H1 (cell line): ENCODE measurements at regions not wholly inside any gene's neighbourhood (a gene's known extent, or its start where the extent isn't known, plus 50 kb on each side); places are given as distances from the start of the nearest gene placed in this dataset.

Experiments used
- CTCF ChIA-PET: fragments of 300-600 bp; sonication (Branson Sonifier 250); formaldehyde crosslinking; loops from one replicate; lab custom pipeline; 2021; ENCODE audit not compliant: partially characterized antibody; lab: Charles Lee
- POLR2A ChIA-PET: fragments of 300-600 bp; sonication (Branson Sonifier 250); formaldehyde crosslinking; loops from one replicate; lab custom pipeline; 2021; ENCODE audit warnings: inconsistent platforms; ENCODE audit not compliant: partially characterized antibody; lab: Charles Lee
- DNase-seq, 2 experiments: peaks; one replicate each; pipeline versions ENCODE4 v3.0.0 to v3.0.0-alpha.2; 2010 to 2022; ENCODE audit warnings: low spot score in 2 of 2, low read depth in 1 of 2, mixed read lengths in 1 of 2
- FAIRE-seq: peaks from 2 replicates; lab custom pipeline; 2011; peaks lifted over from hg19 to GRCh38; lab: Jason Lieb, UNC
- H2AFZ ChIP-seq: 2 replicates; pipeline ENCODE4 v1.8.1; 2012; ENCODE audit warnings: low read length, inconsistent platforms
- H2AK5ac ChIP-seq: 2 replicates; pipeline ENCODE4 v1.6.1; 2013; ENCODE audit warnings: low read depth, low read length
- H2BK120ac ChIP-seq: replicated peaks from 2 replicates; pipeline ENCODE3; 2013; ENCODE audit warnings: low read depth, low read length, inconsistent platforms
- H2BK12ac ChIP-seq: 2 replicates; pipeline ENCODE4 v1.6.1; 2013; ENCODE audit warnings: low read depth, low read length
- H2BK15ac ChIP-seq: 2 replicates; pipeline ENCODE4 v1.6.1; 2013; ENCODE audit warnings: low read length
- H2BK20ac ChIP-seq: 2 replicates; pipeline ENCODE4 v1.6.1; 2013; ENCODE audit warnings: low read length
- H2BK5ac ChIP-seq: 2 replicates; pipeline ENCODE4 v1.6.1; 2013; ENCODE audit warnings: low read depth, low read length
- H3K14ac ChIP-seq: 2 replicates; pipeline ENCODE4 v1.6.1; 2013; ENCODE audit warnings: inconsistent platforms; ENCODE audit not compliant: insufficient read length
- H3K18ac ChIP-seq: 2 replicates; pipeline ENCODE4 v1.6.1; 2013; ENCODE audit warnings: low read length; ENCODE audit errors: extremely low read depth
- H3K23ac ChIP-seq: 2 replicates; pipeline ENCODE4 v1.6.1; 2013; ENCODE audit warnings: inconsistent platforms; ENCODE audit not compliant: insufficient read length
- H3K23me2 ChIP-seq: 2 replicates; pipeline ENCODE4 v1.6.1; 2013; ENCODE audit warnings: low read depth, low read length
- H3K27ac ChIP-seq: 2 replicates; pipeline ENCODE4 v1.6.1; 2011; ENCODE audit warnings: low read depth, low read length, inconsistent platforms
- H3K27me3 ChIP-seq, 4 experiments: replicated peaks in 1 of 4; 1 replicate in 1 of 4; 2 replicates in 3 of 4; pipeline versions ENCODE4 v1.6.1 to v1.8.1; 2011 to 2013; ENCODE audit warnings: low read length in 3 of 4, mild to moderate bottlenecking in 3 of 4, inconsistent platforms in 2 of 4, mixed read lengths in 2 of 4, moderate library complexity in 1 of 4; ENCODE audit not compliant: control insufficient read depth in 3 of 4, insufficient read depth in 3 of 4; ENCODE audit errors: extremely low read depth in 1 of 4
- H3K36me3 ChIP-seq, 4 experiments: 2 replicates each; pipeline versions ENCODE4 v1.6.1 to v1.8.1; 2011 to 2013; ENCODE audit warnings: mild to moderate bottlenecking in 4 of 4, low read length in 3 of 4, moderate library complexity in 2 of 4, control low read depth in 1 of 4, inconsistent platforms in 1 of 4; ENCODE audit not compliant: insufficient read depth in 4 of 4, control insufficient read depth in 2 of 4
- H3K4ac ChIP-seq: replicated peaks from 2 replicates; pipeline ENCODE3; 2013; ENCODE audit warnings: low read length, low read depth, mixed read lengths, inconsistent platforms; ENCODE audit not compliant: insufficient read length
- H3K4me1 ChIP-seq, 4 experiments: replicated peaks in 1 of 4; 1 replicate in 1 of 4; 2 replicates in 3 of 4; pipeline versions ENCODE4 v1.6.1 to v1.8.1; 2011 to 2013; ENCODE audit warnings: low read length in 3 of 4, inconsistent platforms in 2 of 4, mixed read lengths in 1 of 4; ENCODE audit not compliant: insufficient read depth in 4 of 4, control insufficient read depth in 3 of 4
- H3K4me2 ChIP-seq, 2 experiments: 2 replicates each; pipeline versions ENCODE4 v1.6.1 to v1.8.1; 2011 to 2013; ENCODE audit warnings: low read depth in 2 of 2, low read length in 2 of 2, control low read depth in 1 of 2, inconsistent platforms in 1 of 2, mild to moderate bottlenecking in 1 of 2; ENCODE audit not compliant: insufficient read depth in 1 of 2
- H3K4me3 ChIP-seq, 4 experiments: fragments of 200-600, 300-600 bp in 1 of 4; sonication (generic), shearing (Covaris generic), sonication (Bioruptor Twin) in 1 of 4; 2 replicates each; pipeline versions ENCODE4 v1.5.1 to v1.8.1; 2011 to 2016; ENCODE audit warnings: low read length in 4 of 4, low read depth in 3 of 4, control low read depth in 2 of 4, inconsistent platforms in 2 of 4, mild to moderate bottlenecking in 2 of 4, mixed read lengths in 1 of 4, moderate library complexity in 1 of 4; ENCODE audit not compliant: insufficient read depth in 2 of 4; ENCODE audit errors: extremely low read depth in 1 of 4
- H3K56ac ChIP-seq: replicated peaks from 2 replicates; pipeline ENCODE3; 2013; ENCODE audit warnings: low read depth, mild to moderate bottlenecking, mixed read lengths, low read length, inconsistent platforms; ENCODE audit not compliant: insufficient read length
- H3K79me1 ChIP-seq: 2 replicates; pipeline ENCODE4 v1.6.1; 2013; ENCODE audit warnings: low read depth, low read length, control low read depth
- H3K79me2 ChIP-seq, 2 experiments: 2 replicates each; pipeline versions ENCODE4 v1.6.1 to v1.8.1; 2012 to 2013; ENCODE audit warnings: low read length in 2 of 2, mild to moderate bottlenecking in 2 of 2, inconsistent platforms in 1 of 2; ENCODE audit not compliant: insufficient read depth in 2 of 2, control insufficient read depth in 1 of 2
- H3K9ac ChIP-seq, 4 experiments: replicated peaks in 1 of 4; 1 replicate in 1 of 4; 2 replicates in 3 of 4; pipeline versions ENCODE4 v1.6.1 to v1.8.1; 2011 to 2013; ENCODE audit warnings: low read depth in 3 of 4, low read length in 3 of 4, control low read depth in 2 of 4, mild to moderate bottlenecking in 2 of 4, moderate library complexity in 2 of 4, inconsistent platforms in 1 of 4; ENCODE audit errors: extremely low read depth in 1 of 4
- H3K9me3 ChIP-seq, 2 experiments: 2 replicates each; pipeline versions ENCODE4 v1.6.1 to v1.8.1; 2012 to 2013; ENCODE audit warnings: mild to moderate bottlenecking in 2 of 2, moderate library complexity in 2 of 2, control low read depth in 1 of 2, inconsistent platforms in 1 of 2, low read depth in 1 of 2, low read length in 1 of 2, mixed read lengths in 1 of 2; ENCODE audit not compliant: insufficient read depth in 2 of 2
- H4K20me1 ChIP-seq, 2 experiments: replicated peaks in 1 of 2; 2 replicates each; pipeline versions ENCODE3 to v1.8.1; 2011 to 2013; ENCODE audit warnings: inconsistent platforms in 2 of 2, low read length in 2 of 2, mild to moderate bottlenecking in 1 of 2; ENCODE audit not compliant: insufficient read depth in 2 of 2, control insufficient read depth in 1 of 2
- H4K5ac ChIP-seq: 2 replicates; pipeline ENCODE4 v1.6.1; 2013; ENCODE audit warnings: low read length, low read depth, mixed read lengths, inconsistent platforms; ENCODE audit not compliant: insufficient read length
- H4K8ac ChIP-seq: 2 replicates; pipeline ENCODE4 v1.8.0; 2013; ENCODE audit warnings: mild to moderate bottlenecking, moderate library complexity, low read length, inconsistent platforms; ENCODE audit not compliant: insufficient read depth; ENCODE audit errors: extremely low read depth
- H4K91ac ChIP-seq: replicated peaks from 2 replicates; pipeline ENCODE3; 2013; ENCODE audit warnings: low read length, mixed read lengths, inconsistent platforms; ENCODE audit not compliant: insufficient read length
- GABPA ChIP-seq: IDR thresholded peaks from 2 replicates; pipeline ENCODE4 v1.6.1; 2011; ENCODE audit warnings: mild to moderate bottlenecking, low read length, moderate library complexity, borderline replicate concordance; ENCODE audit not compliant: insufficient read depth
- KDM1A ChIP-seq: fragments of 200-600, 300-600 bp; sonication (generic); IDR thresholded peaks from 2 replicates; pipeline ENCODE4 v1.7.1; 2016; ENCODE audit warnings: mild to moderate bottlenecking, low read length, borderline replicate concordance
- RAD21 ChIP-seq, 2 experiments: IDR thresholded peaks in 1 of 2; conservative IDR thresholded peaks in 1 of 2; 2 replicates each; pipeline ENCODE4 v1.6.1; 2011; ENCODE audit warnings: low read depth in 2 of 2, low read length in 2 of 2, improper control_type of control experiment in 1 of 2, inconsistent platforms in 1 of 2, mild to moderate bottlenecking in 1 of 2, moderate library complexity in 1 of 2
- RNF2 ChIP-seq: fragments of 200-900, 300-1000 bp; sonication (generic); IDR thresholded peaks from 2 replicates; pipeline ENCODE4 v1.7.1; 2016; ENCODE audit warnings: borderline replicate concordance, low read depth, mild to moderate bottlenecking, antibody characterized with exemption, low read length; ENCODE audit not compliant: poor library complexity, severe bottlenecking; ENCODE audit errors: missing control alignments
- SAP30 ChIP-seq: fragments of 300-600 bp; sonication (generic); IDR thresholded peaks from 2 replicates; pipeline ENCODE4 v1.7.1; 2012; ENCODE audit warnings: low read length, moderate library complexity, mild to moderate bottlenecking, inconsistent platforms; ENCODE audit not compliant: insufficient read depth, insufficient replicate concordance
- SIN3A ChIP-seq, 2 experiments: IDR thresholded peaks in 1 of 2; conservative IDR thresholded peaks in 1 of 2; 2 replicates each; pipeline ENCODE4 v1.6.1; 2011 to 2012; ENCODE audit warnings: low read length in 2 of 2, improper control_type of control experiment in 1 of 2, low read depth in 1 of 2, mild to moderate bottlenecking in 1 of 2
- SIRT6 ChIP-seq: IDR thresholded peaks from one replicate; pipeline ENCODE4 v1.7.1; 2012; ENCODE audit warnings: low read length, inconsistent platforms
- TAF7 ChIP-seq: optimal IDR thresholded peaks from 2 replicates; pipeline ENCODE3; 2011; ENCODE audit warnings: low read depth, mild to moderate bottlenecking, inconsistent platforms, low read length, moderate library complexity, borderline replicate concordance
- ZNF274 ChIP-seq: IDR thresholded peaks from 2 replicates; pipeline ENCODE4 v1.7.0; 2012; ENCODE audit warnings: low read length, borderline replicate concordance; ENCODE audit errors: extremely low read depth

DNA sequence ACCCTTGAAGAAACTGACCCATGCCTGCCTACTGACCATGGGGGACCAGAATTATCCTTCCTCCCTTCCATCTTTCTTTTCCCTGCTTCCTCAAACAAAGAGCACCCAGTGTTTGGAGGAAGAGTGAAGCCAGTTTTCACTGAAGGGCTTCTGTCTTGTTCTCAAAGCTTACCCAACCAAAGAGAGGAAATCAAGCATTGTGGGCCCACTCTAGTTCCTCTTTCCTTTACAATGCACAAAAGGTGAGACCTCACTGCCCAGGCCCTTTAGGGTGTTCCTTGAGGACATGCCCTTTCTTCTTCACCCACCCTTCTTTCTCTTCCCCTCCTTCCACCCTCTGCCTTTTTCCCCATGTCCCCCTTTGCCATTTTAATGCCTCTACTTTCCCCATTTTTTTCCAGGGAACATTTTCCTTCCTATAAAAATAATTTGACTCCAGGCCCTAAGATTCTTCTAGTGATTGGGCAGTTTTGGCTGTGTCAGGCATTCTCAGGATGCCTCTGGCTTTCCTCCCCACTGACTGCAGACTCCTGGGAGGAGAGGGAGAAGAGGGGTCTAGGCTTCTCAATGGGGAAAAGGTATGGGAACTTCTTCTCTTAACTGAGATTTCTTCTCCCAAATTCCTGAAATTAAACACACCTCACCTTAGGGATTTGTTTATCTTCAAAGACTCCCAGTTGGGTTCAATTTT is 126.6 kb upstream of the RMDN2 start:
- POLR2A ChIA-PET = no interaction called here
- FAIRE-seq = no peak

More for the DNA sequence above, 126.6 kb upstream of the RMDN2 start:
- Histone ChIP-seq H2BK12ac (no peak overlapping the region), H3K4me3 (no peak overlapping the region), H3K56ac (no peak overlapping the region), H3K4ac (no peak overlapping the region), H3K18ac (no peak overlapping the region), H2BK20ac (no peak overlapping the region), H3K4me2 (no peak overlapping the region), H3K23me2 (no peaks in the 10 kb centered on the region), H3K9me3 (no peaks in the 10 kb centered on the region; a peak in 1 of 4 replicates), H4K5ac (no peak overlapping the region), H3K27me3 (no peaks in the 10 kb centered on the region), H3K23ac (no peak overlapping the region), H3K36me3 (no peaks in the 10 kb centered on the region), H3K79me1 (no peaks in the 10 kb centered on the region), H2AFZ (no peak overlapping the region), H3K14ac (no peak overlapping the region), H3K79me2 (no peaks in the 10 kb centered on the region), H4K20me1 (no peaks in the 10 kb centered on the region), H2AK5ac (no peak overlapping the region), H2BK15ac (no peak overlapping the region), H2BK120ac (no peak overlapping the region), H4K91ac (no peak overlapping the region), H3K4me1 (no peaks in the 10 kb centered on the region), H4K8ac (no peak overlapping the region), H2BK5ac (no peak overlapping the region), H3K27ac (no peak overlapping the region), H3K9ac (no peak overlapping the region)
- CTCF ChIA-PET = interaction anchor here (0.9 kb wide), 1 partner anchor 384 kb away, joined by 3 read pairs; no protein-coding TSS in a partner anchor
- DNase-seq = no peak
- TF ChIP-seq KDM1A (no peak), RNF2 (no peak), SIRT6 (no peak), ZNF274 (no peak), SIN3A (conservative IDR thresholded peaks at IDR 0.05 in 1 of 2, IDR thresholded peaks at IDR 0.05 in 1 of 2; ENCODE audit: low read depth in 1 of 2, low read length in 2 of 2) (no peak), GABPA (no peak), SAP30 (no peak), TAF7 (no peak), RAD21 (IDR thresholded peaks at IDR 0.05 in 1 of 2, conservative IDR thresholded peaks at IDR 0.05 in 1 of 2; ENCODE audit: low read depth in 2 of 2, low read length in 2 of 2) (no peak)
